NOMO-1 treated with DMSO at 0.1 percent for 48 hours (cell line): ENCODE measurements at regions not wholly inside any gene's neighbourhood (a gene's known extent, or its start where the extent isn't known, plus 50 kb on each side); places are given as distances from the start of the nearest gene placed in this dataset.
A peak's percentile ranks its signal among the peaks of the same experiment; 100 is the strongest.

ENCODE experiments used
- DNase-seq: peaks from one replicate; lab custom pipeline; 2025; ENCODE audit not compliant: unreplicated experiment; lab: John Stamatoyannopoulos, UW

DNA sequence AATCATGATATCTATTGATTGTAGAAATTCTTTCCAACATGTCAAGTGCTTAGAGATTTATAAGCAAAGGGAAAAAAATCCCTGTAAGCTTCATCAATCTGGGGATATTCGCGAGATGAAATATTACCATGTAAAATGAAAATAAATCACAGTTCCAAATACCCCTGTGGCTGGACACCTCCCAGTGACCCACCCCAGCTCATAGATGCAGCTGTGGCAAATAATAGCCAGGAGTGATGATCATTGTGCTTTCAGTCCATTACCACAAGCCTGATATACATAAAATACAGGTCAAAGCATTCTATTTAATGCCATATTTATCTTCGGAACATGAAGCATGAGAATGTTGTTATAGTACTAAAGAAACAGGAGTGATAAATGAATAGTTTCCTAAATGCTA lies 274.9 kb upstream of the LRRC7 start:
- DNase-seq, result no peak

DNA sequence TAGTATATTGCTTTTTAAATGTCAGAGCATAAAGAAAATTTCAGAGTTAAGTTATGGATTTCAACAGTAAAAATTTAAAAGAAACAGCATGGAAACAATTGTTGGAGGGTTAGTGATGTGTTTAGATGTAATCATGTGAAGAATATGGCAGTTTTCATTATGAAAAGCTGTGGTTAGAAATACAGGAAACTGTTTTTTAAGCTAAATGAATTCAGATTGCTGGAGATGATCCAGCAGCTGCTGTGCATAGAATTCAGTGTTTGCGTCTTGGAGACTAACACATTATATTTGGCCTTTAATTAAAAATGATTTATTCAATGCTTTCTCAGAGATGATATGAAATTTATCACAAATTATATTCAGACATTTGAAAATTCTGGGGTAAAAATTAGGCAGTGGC lies 273.6 kb upstream of the LRRC7 start:
- no peak for DNase-seq

DNA sequence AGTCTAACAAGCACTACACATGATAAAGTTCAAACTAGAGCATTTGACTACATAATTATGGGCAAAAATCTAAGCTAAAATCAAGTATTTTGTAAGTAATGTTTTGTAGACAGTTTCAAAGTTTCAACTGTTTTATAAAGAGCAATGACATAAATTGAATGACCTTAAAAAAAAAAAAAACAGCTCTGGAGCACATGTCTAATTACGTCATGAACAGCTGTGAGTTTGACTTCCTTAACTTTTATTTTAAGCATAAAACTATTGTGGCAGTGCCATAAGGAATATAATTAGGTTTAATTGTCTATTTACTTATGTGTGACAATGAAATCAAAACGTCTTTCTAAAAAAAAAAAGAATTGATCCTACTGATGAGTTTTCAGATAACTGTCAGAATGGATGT lies 272.5 kb upstream of the LRRC7 start:
- DNase-seq, result no peak

DNA sequence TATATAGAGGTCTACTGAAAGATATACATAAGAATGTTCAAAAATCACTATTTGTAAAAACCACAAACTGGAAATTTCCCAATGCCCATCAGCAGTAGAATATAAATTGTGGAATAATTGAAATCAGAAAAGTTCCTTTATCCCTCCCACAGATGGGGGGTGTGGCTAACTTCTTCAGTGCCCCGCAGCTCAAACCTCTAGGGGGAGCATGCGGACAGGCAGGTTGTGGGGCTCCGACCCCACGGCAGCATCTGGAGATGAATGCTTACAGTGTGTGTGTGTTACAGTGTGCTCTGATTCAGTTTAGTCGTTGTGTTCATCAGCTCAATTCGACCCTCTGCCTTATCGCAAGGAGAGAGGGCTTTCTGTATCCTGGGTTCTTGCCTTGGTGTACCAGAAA lies 262.1 kb upstream of the LRRC7 start:
- DNase-seq, result no peak

DNA sequence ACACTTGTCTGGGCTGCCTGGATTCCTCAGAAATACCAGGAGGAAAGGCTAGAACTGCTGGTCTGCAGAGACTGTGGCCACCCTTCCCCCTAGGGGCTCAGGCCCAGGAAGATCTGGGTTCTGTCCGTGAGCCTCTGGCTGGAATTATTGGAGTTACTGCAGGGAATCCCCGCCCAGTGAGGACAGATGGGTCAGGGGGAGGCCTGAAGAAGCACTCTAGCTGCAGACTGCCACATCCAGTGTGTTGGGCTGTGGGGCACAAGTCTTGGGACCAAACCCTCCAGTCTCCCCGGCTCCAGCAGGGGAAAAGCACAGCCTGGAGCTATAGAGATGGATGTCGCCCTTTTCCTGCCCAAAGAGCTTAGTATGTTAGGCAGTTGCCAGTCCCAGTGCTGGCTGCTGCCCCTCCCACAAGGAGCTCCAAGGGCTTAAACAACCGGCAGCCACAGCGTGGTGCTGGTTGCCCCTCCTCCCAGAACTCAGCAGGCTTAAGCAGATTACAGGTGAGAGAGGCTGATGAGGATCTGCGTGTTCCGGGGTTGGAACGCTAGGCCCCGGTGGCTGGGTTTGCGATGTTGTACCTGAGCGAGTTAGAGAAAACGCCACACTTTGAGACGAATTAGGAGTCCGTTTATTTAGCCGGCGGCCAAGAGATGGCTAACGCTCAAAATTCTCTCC lies 255.5 kb upstream of the LRRC7 start:
- DNase-seq, result no peak

DNA sequence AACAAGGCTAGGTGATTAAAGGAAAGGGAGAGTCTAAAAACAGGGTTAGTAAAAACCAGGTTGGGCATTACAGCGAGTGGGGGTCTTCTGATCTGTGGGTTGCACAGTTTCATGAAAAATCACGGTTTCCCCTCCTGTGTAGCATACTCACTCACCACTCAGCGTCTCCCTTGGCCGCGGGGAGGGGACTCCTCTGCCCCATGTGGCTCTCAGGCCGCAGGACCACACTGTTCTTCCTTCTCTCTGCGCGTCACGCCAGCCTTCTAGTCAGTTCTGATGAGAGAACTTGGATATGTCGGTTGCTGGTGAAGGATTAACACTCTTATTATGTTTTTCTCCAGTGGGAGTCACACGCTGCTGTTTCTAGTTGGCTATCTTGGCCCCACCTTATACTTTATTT lies 254.6 kb upstream of the LRRC7 start:
- no peak for DNase-seq

DNA sequence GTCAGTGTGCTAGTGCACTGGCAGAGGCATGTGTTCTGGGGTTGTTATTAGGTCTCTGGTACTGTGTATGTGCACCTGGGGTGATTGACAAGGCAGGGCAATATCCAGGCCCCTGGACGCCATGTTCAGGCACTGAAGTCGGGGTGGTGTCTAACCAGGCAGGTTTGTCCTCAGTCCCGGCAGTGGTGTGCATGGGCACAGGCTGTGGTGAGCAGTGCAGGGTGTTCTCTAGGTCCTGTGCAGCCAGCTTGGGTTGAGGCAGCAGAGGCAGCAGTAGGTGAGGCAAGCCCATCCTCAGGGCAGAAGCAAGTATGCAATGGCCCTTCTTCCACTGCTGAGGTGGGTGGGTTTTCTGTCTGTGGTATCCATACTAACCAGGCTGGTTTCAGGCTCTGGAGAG lies 252.3 kb upstream of the LRRC7 start:
- no peak for DNase-seq

DNA sequence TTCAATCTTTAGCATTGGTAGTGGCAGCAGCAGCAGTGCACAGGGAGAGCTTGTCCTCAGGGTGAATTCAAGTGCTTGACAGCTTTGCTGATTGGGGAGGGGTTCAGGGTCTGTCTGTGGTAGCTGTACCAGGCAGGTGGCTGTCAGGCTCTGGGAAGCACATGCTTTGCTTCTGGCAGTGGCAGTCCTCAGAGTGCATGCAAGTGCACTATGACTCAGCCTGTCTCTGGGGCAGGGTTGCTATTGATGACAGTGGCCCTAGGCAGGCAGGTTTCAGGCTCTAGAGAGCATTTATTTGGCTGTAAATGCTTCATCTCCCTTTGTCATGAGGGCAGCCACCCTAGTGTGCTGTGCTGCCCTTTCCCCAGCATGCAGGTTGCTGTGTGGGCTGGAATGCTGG lies 251.9 kb upstream of the LRRC7 start:
- DNase-seq, result no peak

DNA sequence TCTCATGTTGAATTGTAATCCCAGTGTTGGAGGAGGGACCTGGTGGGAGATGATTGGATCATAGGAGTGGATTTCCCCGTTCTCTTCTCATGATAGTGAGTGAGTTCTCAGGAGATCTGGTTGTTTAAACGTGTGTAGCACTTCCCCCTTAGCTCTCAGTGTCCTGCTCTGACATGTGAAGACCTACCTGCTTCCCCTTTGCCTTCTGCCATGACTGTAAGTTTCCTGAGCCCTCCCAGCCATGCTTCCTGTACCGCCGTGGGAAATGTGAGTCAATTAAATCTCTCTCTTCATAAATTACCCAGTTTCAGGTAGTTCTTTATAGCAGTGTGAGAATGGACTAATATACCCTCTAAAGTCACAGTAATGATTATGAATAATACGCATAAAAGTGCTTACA lies 248.4 kb upstream of the LRRC7 start:
- no peak for DNase-seq

DNA sequence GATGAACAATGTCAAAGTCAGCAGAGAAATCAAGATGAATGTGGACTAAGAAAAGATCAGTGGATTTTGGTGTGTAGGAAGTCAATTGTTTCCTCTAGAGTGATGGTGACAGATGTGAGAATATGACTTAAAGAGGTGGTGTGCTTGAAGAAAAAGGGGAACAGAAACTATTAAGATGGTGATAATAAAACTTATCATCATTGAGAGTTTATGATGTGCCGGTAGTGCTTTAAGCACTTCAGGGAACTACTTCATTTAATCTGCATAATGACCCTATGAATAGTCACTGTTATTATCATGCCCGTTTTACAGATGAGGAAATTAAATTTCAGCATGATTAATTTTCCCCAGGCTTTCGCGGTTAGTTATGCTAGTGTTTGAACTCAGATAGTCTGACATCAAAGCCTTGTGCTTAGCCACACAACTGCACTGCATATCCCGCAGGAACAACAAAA lies 246.9 kb upstream of the LRRC7 start:
- DNase-seq, result peak; percentile 1

DNA sequence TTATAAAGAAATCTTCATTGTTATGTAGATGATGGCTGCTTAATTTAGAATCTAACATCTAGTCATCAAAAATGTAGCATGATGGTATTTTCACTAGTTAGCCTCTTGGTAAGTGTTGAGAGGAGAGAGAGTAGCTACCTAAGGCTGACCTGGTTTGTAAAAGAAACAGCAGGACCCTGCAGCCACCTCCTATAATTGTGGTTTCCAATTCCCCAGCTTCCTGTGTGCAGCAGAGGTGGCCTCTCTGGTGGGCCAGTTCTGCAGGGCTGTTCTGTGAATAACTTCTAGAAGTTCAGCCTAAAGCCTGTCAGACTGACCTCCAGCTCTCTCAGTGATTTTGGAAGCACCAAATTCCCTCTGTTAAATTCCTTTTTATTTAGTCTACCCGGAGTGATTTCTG lies 246.4 kb upstream of the LRRC7 start:
- no peak for DNase-seq

DNA sequence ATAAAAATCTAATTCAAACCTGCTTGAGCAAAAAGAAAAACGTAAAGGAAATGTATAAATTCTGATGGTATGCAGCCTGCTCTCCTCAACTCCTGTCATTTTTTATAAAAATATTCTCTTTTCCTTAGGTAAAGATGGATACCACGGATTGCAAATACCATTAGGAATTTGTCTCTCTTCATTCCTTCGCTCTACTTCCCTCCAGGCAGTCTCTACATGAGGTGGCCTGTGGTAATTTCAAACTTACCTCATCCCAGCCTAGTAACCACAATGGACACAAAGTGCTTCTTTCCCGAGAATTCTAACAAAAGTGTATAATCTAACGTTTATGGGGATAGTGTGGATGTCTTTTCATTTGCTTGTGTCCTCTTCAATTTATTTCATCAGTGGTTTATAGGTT lies 239.5 kb upstream of the LRRC7 start:
- no peak for DNase-seq

DNA sequence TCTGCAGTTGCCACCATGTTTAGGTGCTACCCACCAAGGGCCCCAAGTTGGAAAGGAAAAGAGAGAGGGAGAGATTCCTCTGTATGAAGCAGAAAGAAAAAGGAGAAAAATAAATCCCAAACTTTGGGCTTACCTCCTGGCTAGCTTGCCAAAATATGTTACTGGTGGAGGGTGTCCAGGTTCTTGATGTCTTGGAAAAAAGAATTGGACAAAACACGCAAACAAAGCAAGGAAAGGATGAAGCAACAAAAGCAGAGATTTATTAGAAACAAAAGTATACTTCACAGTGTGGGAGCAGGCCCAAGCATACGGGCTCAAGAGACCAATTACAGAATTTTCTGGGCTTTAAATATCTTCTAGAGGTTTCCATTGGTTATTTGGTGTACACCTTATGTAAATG lies 204.5 kb upstream of the LRRC7 start:
- DNase-seq, result no peak

DNA sequence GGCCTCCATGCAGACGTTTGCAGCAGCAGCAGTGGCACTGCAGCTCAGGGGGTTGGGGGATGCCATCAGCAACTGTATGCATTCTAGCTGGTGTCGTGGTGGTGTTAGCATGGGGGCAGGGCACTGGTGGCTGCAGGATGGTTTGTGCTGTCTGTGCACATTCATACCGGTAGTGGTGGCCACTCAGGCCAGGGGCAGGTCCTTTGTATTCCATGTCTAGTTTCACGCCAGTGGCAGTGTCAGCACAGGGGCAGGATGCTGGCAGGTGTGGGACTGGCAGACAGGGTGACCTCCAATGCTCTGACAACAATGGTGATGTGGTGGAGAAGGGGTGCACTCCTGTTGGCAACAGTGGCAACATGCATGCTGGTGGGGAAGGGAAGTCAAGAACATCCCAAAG lies 194.2 kb upstream of the LRRC7 start:
- DNase-seq, result no peak

DNA sequence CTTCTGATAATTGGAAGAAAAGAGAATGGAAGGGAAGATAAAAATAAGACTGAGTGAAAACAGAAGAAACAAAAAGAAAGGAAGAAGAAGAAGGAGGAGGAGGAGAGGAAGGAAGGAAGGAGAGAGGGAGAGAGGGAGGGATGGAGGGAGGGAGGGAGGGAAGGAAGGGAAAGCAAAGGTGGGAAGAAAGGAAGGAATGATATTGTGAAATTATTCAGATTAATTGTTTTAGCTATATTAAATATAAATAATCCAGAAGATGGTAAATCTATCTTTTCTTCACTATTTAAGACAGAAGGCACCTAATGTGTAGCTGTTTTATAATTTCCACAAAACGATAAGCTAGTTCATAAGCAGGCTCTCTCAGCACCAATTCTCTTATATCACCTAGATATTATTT lies 191.3 kb upstream of the LRRC7 start:
- no peak for DNase-seq

DNA sequence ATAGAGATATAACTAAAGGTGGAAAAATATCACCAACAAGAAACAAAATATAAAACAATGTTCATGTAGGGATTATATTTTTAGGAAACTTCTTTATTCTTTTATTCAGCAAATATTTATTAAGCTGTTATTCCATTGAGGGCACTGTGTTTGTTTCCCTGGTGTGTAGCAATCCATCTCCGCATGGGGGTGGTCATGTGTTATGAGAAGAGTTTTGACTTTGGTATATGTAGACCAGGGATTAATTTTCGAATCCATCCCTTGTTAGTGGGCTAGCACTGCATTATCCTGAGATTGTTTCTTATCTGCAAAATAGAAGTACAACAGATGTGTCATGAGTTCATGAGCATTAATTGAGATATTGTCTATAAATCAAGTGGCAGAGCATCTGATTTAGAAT lies 190.2 kb upstream of the LRRC7 start:
- DNase-seq, result no peak

DNA sequence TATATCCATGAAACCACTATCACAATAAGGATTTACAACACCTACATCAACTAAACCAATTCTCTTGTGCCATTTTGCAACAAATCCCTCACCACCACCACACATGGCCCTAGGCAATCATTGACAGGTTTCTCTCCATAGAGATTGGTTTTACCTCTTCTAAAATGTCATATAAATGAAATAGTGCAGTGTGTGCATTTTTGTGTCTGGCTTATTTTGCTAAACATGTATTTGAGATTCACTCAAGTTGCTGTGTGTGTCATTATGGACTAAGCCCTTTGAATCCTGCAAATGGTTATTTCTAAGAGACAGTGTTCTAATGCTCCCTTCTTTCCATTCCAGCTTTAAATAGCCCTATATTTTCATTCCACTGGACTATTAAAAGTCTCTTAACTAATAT lies 179.7 kb upstream of the LRRC7 start:
- DNase-seq, result no peak

DNA sequence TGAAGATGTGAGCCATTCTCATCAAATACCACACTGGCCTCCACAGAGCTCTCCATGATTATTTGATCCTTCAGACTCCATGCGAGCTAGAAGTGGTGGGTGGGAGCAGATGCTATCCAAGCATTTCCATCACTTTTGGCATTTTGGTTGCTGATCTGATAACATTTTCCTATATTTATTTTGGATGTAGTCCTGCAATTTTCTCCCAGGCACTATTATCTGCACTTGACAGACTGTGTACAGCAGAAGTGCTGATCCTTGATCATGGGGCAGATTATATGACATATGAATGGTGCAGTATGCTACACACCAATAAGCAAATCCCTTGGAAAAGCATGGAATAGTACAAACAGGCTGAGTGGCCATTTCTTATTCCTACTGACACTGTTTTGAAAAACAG lies 167.6 kb upstream of the LRRC7 start:
- DNase-seq, result no peak

DNA sequence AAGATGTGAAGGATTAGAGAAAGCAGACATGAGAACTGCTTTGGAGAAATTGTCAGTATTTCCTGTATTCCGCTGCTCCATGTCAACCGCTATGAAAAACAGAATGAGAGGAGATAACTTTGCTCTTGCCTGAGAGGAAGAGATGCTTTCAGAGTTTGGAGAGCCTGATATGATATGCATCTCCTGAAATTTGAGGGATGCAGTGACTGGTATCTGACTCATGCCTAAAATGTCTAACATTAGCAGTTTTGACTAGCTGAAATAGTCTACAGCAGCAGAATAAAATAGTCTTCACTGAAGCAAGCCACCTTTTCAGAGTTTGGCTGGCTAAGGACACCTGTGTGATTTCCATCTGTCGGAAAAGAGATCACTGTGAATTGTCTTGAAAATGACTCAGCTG lies 165.8 kb upstream of the LRRC7 start:
- DNase-seq, result no peak

DNA sequence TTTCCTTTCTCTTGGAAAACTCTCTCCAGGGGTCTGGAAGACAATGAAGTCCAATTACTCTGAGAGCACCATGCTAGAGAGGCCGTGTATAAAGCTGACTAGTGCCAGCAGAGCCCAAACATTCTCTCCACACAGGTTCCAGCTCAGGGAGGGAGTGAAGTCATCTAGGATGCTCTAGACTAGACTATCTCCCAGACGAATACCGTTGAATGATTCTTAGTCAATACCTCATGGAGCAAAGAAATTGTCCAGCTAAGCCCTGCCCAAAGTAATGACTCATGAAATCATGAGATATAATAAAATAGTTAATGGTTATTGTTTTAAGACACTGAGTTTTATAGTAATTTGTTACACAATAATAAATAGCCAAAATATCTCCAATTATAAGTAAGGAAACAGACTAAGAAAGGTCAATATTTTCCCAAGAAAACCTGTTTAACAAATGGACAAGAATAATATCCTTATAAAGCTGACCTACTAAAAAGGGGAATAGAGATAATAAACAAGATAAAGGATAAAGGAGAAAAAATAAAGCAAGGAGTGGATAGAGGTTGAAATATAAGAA lies 163.9 kb upstream of the LRRC7 start:
- no peak for DNase-seq

DNA sequence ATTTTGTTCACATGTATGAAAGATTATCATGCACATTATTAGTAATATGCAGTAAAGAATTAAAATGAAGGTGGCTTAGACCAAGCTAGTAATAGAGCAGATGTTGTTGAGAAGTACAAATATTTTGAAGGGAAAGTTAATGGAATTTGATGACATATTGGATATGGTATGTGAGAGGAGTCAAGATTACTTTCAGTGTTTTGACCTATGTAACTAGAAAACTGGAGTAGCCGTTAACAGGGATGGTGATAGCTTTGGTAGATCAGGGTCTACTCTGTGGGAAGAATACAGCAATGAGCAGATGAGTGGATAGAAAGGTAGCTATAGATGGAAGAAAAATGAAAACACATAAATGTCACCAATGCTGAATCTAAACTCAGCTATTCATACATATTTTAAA lies 163.2 kb upstream of the LRRC7 start:
- no peak for DNase-seq

DNA sequence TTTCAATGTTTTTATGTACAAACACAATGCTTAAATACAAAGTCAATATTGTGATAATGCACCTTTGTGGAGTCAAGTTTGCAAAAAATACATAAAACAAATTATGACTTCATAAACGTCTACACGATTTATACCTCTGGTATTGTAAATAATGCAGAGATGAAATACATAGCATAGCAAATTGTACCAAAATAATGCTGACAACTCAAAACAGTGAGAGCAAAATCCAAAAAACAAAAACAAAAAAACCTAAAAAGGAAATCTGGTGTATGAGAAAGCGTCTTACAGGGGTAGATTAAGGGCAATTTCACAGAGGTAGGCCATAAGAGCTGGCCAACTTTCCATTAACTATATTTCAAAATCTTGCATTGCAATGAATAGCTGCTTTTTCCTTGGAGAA lies 161.5 kb upstream of the LRRC7 start:
- DNase-seq, result no peak

DNA sequence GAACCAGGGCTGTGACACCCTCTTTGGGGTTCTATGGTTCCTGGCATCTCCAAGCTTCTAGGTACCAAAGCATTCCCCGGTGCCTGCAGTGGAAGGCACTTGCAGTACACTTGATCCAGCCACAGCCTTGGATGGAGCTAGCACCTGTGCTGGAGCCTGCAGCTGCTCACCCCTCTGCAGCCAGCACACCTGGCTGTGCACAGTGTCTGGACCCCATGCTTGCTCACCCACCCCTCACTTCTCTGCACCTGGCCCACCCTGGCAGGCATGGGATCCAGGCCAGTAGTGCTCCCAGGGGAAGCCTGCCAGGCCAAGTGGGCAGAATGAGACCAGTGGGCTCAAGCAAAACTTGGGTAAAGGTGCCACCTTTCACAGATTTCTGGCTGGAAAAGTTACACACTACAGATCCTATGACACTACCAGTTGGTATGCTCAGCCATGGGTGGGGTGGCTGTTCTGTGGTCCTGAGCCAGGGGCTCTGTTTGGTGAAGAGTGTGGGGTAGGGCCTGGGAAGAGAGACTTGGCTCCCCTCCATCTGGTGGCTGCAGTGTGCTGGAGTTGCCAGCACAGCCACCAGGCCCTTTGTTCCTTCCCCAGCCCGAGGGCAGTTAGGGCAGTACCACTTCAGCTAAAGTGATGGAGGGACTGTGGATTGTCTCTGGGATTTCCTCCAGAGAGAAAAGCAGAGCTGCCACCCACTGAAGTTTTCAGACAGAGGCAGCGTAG lies 157.8 kb upstream of the LRRC7 start:
- no peak for DNase-seq
